ENCODE measurements at regions not wholly inside any gene's neighbourhood (a gene's known extent, or its start where the extent isn't known, plus 50 kb on each side); places are given as distances from the start of the nearest gene placed in this dataset.

DNA sequence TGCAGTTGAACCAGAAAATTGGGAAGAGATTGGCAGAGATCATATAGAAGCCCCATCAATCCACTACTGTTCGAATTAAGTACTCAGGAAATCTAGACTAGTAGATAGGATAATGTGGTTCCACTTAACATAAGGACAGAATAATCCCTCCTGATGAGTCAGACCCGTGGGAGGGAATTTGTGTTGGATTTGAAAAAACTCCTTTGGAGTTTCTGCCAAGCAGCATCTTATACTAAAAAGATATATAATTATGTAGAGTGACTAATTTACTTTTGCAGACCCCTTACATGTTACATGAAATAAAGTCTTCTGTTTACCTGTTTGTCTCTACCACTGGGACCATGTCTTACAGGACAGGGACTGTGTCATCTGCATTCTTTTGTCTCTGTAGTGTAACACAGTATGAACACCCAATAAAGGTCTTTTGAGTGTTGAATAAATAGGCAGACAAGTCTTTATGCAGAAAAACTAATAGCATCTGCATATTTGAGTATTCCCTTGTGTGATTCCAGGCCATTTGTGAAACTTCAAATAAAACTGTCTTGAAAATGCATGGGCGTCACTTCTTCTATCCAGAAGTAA is 122.6 kb upstream of the DNAJC10 start:
- TF ChIP-seq, protein P1, sequence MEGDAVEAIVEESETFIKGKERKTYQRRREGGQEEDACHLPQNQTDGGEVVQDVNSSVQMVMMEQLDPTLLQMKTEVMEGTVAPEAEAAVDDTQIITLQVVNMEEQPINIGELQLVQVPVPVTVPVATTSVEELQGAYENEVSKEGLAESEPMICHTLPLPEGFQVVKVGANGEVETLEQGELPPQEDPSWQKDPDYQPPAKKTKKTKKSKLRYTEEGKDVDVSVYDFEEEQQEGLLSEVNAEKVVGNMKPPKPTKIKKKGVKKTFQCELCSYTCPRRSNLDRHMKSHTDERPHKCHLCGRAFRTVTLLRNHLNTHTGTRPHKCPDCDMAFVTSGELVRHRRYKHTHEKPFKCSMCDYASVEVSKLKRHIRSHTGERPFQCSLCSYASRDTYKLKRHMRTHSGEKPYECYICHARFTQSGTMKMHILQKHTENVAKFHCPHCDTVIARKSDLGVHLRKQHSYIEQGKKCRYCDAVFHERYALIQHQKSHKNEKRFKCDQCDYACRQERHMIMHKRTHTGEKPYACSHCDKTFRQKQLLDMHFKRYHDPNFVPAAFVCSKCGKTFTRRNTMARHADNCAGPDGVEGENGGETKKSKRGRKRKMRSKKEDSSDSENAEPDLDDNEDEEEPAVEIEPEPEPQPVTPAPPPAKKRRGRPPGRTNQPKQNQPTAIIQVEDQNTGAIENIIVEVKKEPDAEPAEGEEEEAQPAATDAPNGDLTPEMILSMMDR (IDR thresholded peaks at IDR 0.05), result no peak

DNA sequence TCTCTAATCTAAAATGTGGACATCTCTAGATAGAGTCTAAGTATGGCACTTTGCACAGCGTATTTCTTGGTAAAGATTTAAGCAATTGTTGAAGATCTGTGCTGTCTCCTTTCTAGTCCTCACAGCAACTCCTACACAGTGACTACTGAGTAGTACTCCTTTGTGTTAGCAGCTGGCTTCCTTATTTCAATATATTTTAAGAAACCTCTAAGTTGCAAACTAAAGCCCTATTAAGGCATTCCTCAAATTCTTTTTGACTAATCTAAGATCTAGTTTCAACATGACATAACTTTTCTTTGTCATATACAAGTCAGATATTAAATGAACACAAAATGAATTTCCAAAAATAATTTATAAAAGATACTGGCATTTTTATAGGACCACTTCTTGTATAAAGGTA is 121.8 kb upstream of the DNAJC10 start:
- Histone ChIP-seq H3K27me3 (no peaks in the 10 kb centered on the region), H3K27ac (no peak overlapping the region), H3K9me3 (no peaks in the 10 kb centered on the region), H3K4me1 (no peaks in the 10 kb centered on the region), H3K4me3 (no peak overlapping the region), H3K36me3 (no peaks in the 10 kb centered on the region)
- TF ChIP-seq, protein P1 (IDR thresholded peaks at IDR 0.05), result no peak
- DNase-seq (ENCODE audit: low spot score in 2 of 2), result no peak
- intact Hi-C loops (cut with DNase I), result no loop called here

More for the DNA sequence above, 122.6 kb upstream of the DNAJC10 start:
- no peak for DNase-seq (ENCODE audit: low spot score in 2 of 2)
- Histone ChIP-seq H3K27me3 (no peaks in the 10 kb centered on the region), H3K4me3 (no peak overlapping the region), H3K9me3 (no peaks in the 10 kb centered on the region), H3K36me3 (no peaks in the 10 kb centered on the region), H3K4me1 (no peaks in the 10 kb centered on the region), H3K27ac (no peak overlapping the region)
- intact Hi-C loops (cut with DNase I), result no loop called here

DNA sequence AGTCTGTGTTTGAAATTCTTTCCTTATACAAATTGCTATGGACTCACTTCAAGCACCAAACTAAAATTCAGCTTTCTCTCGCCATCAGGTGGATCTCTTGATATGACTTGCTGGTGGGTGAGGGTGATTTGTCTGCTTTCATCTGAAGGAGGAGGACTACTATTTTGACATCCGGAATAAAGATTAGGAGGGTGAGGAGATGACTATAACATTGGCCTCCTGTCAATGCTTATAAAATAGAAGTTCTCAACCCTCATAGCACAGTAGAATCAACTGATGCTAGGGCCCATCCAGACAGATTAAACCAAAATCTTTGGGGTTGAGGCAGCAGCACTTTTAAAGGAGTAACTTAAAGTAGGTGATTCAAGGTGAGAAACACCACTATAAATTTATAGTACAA is 120.4 kb upstream of the DNAJC10 start:
- TF ChIP-seq, protein P1 (IDR thresholded peaks at IDR 0.05), result no peak
- Histone ChIP-seq H3K4me1 (no peaks in the 10 kb centered on the region), H3K4me3 (no peak overlapping the region), H3K27me3 (no peaks in the 10 kb centered on the region), H3K9me3 (no peaks in the 10 kb centered on the region), H3K27ac (no peak overlapping the region), H3K36me3 (no peaks in the 10 kb centered on the region)
- intact Hi-C loops (cut with DNase I), result no loop called here
- no peak for DNase-seq (ENCODE audit: low spot score in 2 of 2)

DNA sequence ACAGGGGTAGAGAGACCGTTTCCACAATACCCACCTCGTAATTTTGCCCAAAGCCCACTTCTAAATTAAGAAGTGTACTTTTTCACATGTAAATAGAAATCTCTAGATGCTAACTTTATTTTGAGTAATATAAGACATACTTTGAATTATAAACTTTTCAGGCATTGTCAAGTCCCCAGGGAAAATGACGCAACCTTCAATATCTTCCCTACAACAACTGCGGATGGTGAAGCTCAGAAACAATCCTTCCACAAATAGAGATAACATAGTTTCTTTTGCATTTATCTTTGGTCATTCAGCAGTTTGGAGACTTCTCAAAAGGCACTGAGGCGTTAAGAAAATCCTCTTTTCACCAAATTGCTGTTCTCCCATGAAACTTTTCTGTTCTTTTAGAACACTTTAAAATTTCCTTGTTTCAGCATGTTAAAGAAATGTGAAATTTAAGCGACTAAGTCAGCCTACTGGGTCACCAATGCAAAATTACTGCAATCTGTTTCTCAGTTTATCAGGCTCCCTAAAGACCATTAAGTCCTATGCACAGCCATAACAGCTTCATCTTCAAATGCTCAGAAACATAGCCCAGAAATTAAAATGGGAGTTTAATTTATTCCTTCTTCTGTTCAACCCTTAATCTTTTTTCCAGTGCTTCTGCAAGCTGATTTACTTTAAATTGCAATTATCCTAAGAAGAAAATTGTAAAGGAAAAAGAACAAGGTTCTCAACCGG is 118.3 kb upstream of the DNAJC10 start:
- Histone ChIP-seq H3K4me1 (no peaks in the 10 kb centered on the region), H3K4me3 (no peak overlapping the region), H3K27me3 (no peaks in the 10 kb centered on the region), H3K36me3 (no peaks in the 10 kb centered on the region), H3K9me3 (no peaks in the 10 kb centered on the region), H3K27ac (no peak overlapping the region)
- TF ChIP-seq, protein P1 (IDR thresholded peaks at IDR 0.05), result no peak
- no peak for DNase-seq (ENCODE audit: low spot score in 2 of 2)
- intact Hi-C loops (cut with DNase I), result no loop called here

DNA sequence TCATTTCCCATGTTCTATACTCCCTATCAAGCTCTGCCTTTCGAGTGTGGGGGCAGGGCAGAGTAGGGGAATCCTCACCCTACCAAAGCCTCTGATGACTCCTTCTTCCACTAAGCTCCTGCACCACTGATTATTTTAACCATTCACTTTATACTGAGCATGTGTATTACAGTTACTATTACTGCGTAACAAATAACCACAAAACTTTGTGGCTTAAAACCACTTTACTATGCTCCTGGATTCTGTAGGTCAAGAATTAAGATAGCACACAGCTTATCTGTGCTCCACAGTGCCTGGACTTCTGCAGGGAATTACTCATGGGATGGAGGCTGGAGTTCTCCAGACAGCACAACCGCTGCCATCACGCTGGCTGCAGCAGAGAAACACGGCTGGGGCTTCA is 117.4 kb upstream of the DNAJC10 start:
- Histone ChIP-seq H3K4me3 (no peak overlapping the region), H3K27ac (no peak overlapping the region), H3K9me3 (no peaks in the 10 kb centered on the region), H3K27me3 (no peaks in the 10 kb centered on the region), H3K36me3 (no peaks in the 10 kb centered on the region), H3K4me1 (no peaks in the 10 kb centered on the region)
- no peak for DNase-seq (ENCODE audit: low spot score in 2 of 2)
- TF ChIP-seq, protein P1 (IDR thresholded peaks at IDR 0.05), result no peak
- intact Hi-C loops (cut with DNase I), result no loop called here

All from ascending aorta (tissue), 2 donors.